ENCODE measurements at regions not wholly inside any gene's neighbourhood (a gene's known extent, or its start where the extent isn't known, plus 50 kb on each side); places are given as distances from the start of the nearest gene placed in this dataset.
"Not testable (repeated sequence)": the region's sequence is repeated elsewhere in the genome, so short reads cannot be mapped to it uniquely, and the experiment has no call there.

- TF ChIP-seq POLR2A (IDR thresholded peaks at IDR 0.05; ENCODE audit: low read depth, low read length): no peak
- FAIRE-seq: no peak
- DNase-seq (ENCODE audit: insufficient read length, low spot score): no peak
These were observed 63.9 kb downstream of the MAT2B start for GRCh38 chr5:163569284-163569683.

GRCh38 chr5:163571744-163572143 is 66.3 kb downstream of the MAT2B start:
- peak; percentile 92 for FAIRE-seq
- TF ChIP-seq POLR2A (IDR thresholded peaks at IDR 0.05; ENCODE audit: low read depth, low read length): no peak
- peak; percentile 28 for DNase-seq (ENCODE audit: insufficient read length, low spot score)

GRCh38 chr5:163574472-163575440 is 69.3 kb downstream of the MAT2B start:
- no peak for TF ChIP-seq POLR2A (IDR thresholded peaks at IDR 0.05; ENCODE audit: low read depth, low read length)
- FAIRE-seq: no peak
- no peak for DNase-seq (ENCODE audit: insufficient read length, low spot score)

GRCh38 chr5:163578652-163579051 is 73.2 kb downstream of the MAT2B start:
- DNase-seq (ENCODE audit: insufficient read length, low spot score) (no peak), FAIRE-seq (no peak)
- TF ChIP-seq POLR2A (IDR thresholded peaks at IDR 0.05; ENCODE audit: low read depth, low read length): no peak

- no peak for TF ChIP-seq POLR2A (IDR thresholded peaks at IDR 0.05; ENCODE audit: low read depth, low read length)
- FAIRE-seq (no peak), DNase-seq (ENCODE audit: insufficient read length, low spot score) (no peak)
These were observed 74.3 kb downstream of the MAT2B start for GRCh38 chr5:163579729-163580128.

- FAIRE-seq: no peak
- no peak for TF ChIP-seq POLR2A (IDR thresholded peaks at IDR 0.05; ENCODE audit: low read depth, low read length)
- no peak for DNase-seq (ENCODE audit: insufficient read length, low spot score)
These were observed 75.1 kb downstream of the MAT2B start for GRCh38 chr5:163580516-163580915.

GRCh38 chr5:163583491-163584153 is 78.2 kb downstream of the MAT2B start:
- not testable (repeated sequence) for FAIRE-seq; DNase-seq (ENCODE audit: insufficient read length, low spot score)

- peak; percentile 78 for FAIRE-seq
- TF ChIP-seq POLR2A (IDR thresholded peaks at IDR 0.05; ENCODE audit: low read depth, low read length): no peak
- peak; percentile 34 for DNase-seq (ENCODE audit: insufficient read length, low spot score)
These were observed 79.8 kb downstream of the MAT2B start for GRCh38 chr5:163585206-163585605.

- FAIRE-seq (no peak), DNase-seq (ENCODE audit: insufficient read length, low spot score) (no peak)
- TF ChIP-seq POLR2A (IDR thresholded peaks at IDR 0.05; ENCODE audit: low read depth, low read length): no peak
These were observed 81.1 kb downstream of the MAT2B start for GRCh38 chr5:163586531-163586956.

- TF ChIP-seq POLR2A (IDR thresholded peaks at IDR 0.05; ENCODE audit: low read depth, low read length): no peak
- DNase-seq (ENCODE audit: insufficient read length, low spot score) (no peak), FAIRE-seq (no peak)
These were observed 89.5 kb downstream of the MAT2B start for GRCh38 chr5:163594951-163595350.

GRCh38 chr5:163595932-163596607 is 90.7 kb downstream of the MAT2B start:
- no peak for DNase-seq (ENCODE audit: insufficient read length, low spot score)
- no peak for TF ChIP-seq POLR2A (IDR thresholded peaks at IDR 0.05; ENCODE audit: low read depth, low read length)
- FAIRE-seq: no peak

GRCh38 chr5:163596608-163597315 is 91.3 kb downstream of the MAT2B start:
- DNase-seq (ENCODE audit: insufficient read length, low spot score) (no peak), FAIRE-seq (no peak)
- TF ChIP-seq POLR2A (IDR thresholded peaks at IDR 0.05; ENCODE audit: low read depth, low read length): no peak

- no peak for TF ChIP-seq POLR2A (IDR thresholded peaks at IDR 0.05; ENCODE audit: low read depth, low read length)
- FAIRE-seq: no peak
These were observed 98.6 kb downstream of the MAT2B start for GRCh38 chr5:163604013-163604412.

GRCh38 chr5:163607256-163607655 is 101.8 kb downstream of the MAT2B start:
- FAIRE-seq (no peak), DNase-seq (ENCODE audit: insufficient read length, low spot score) (no peak)
- TF ChIP-seq POLR2A (IDR thresholded peaks at IDR 0.05; ENCODE audit: low read depth, low read length): no peak

More at GRCh38 chr5:163604013-163604412, 98.6 kb downstream of the MAT2B start:
- DNase-seq (ENCODE audit: insufficient read length, low spot score): no peak

Measured in H54 (cell line).